GOT3 (cell line): ENCODE measurements at regions not wholly inside any gene's neighbourhood (a gene's known extent, or its start where the extent isn't known, plus 50 kb on each side); places are given as distances from the start of the nearest gene placed in this dataset.

Experiments
- DNase-seq: peaks from one replicate; lab custom pipeline; 2025; ENCODE audit warnings: mixed read lengths; lab: John Stamatoyannopoulos, UW

- DNase-seq, result no peak
Observed at GRCh38 chr6:104614394-104614793, 245.3 kb downstream of the HACE1 start.

GRCh38 chr6:104613416-104614001 lies 246.2 kb downstream of the HACE1 start:
- DNase-seq, result no peak

- DNase-seq, result no peak
Observed at GRCh38 chr6:104612541-104612940, 247.2 kb downstream of the HACE1 start.

GRCh38 chr6:104608101-104608500 lies 251.6 kb downstream of the HACE1 start:
- DNase-seq, result no peak

GRCh38 chr6:104607501-104607900 lies 252.2 kb downstream of the HACE1 start:
- no peak for DNase-seq

- DNase-seq, result no peak
Observed at GRCh38 chr6:104606361-104606760, 253.4 kb downstream of the HACE1 start.

- DNase-seq, result no peak
Observed at GRCh38 chr6:104604685-104605084, 255.0 kb downstream of the HACE1 start.

- no peak for DNase-seq
Observed at GRCh38 chr6:104603108-104603745, 256.5 kb downstream of the HACE1 start.

- no peak for DNase-seq
Observed at GRCh38 chr6:104601721-104602120, 258.0 kb downstream of the HACE1 start.

GRCh38 chr6:104601131-104601651 lies 258.5 kb downstream of the HACE1 start:
- DNase-seq, result no peak

- no peak for DNase-seq
Observed at GRCh38 chr6:104600639-104600931, 259.1 kb downstream of the HACE1 start.

GRCh38 chr6:104599821-104600638 lies 259.7 kb downstream of the HACE1 start:
- DNase-seq, result no peak

- no peak for DNase-seq
Observed at GRCh38 chr6:104597541-104598050, 262.1 kb downstream of the HACE1 start.

- DNase-seq, result no peak
Observed at GRCh38 chr6:104596091-104596490, 263.6 kb downstream of the HACE1 start.

- DNase-seq, result no peak
Observed at GRCh38 chr6:104595311-104595820, 264.4 kb downstream of the HACE1 start.

- DNase-seq, result no peak
Observed at GRCh38 chr6:104591573-104592334, 268.0 kb downstream of the HACE1 start.

- no peak for DNase-seq
Observed at GRCh38 chr6:104589940-104590339, 269.8 kb downstream of the HACE1 start.

- no peak for DNase-seq
Observed at GRCh38 chr6:104585646-104586045, 274.1 kb downstream of the HACE1 start.

- DNase-seq, result no peak
Observed at GRCh38 chr6:104580452-104580851, 279.3 kb downstream of the HACE1 start.

- DNase-seq, result no peak
Observed at GRCh38 chr6:104579310-104579863, 280.3 kb downstream of the HACE1 start.

GRCh38 chr6:104575536-104575935 lies 284.2 kb downstream of the HACE1 start:
- no peak for DNase-seq
